PC-3 (cell line): ENCODE measurements at regions not wholly inside any gene's neighbourhood (a gene's known extent, or its start where the extent isn't known, plus 50 kb on each side); places are given as distances from the start of the nearest gene placed in this dataset.

Experiments
- ATAC-seq: fragments of 200-7000 bp; cut with Tn5 transposase; 2 replicates; pipeline ENCODE4 v1.9.1; 2020; ENCODE audit warnings: mild to moderate bottlenecking, moderate library complexity
- BruUV-seq: library from RNA; stranded (reverse); fragments of 400-500 nt; replicated peaks from 2 replicates; lab custom pipeline; 2021; lab: Mats Ljungman, UMichigan
- CTCF ChIA-PET: fragments of 300-600 bp; sonication (Branson Sonifier 250); formaldehyde crosslinking; loops from one replicate; lab custom pipeline; 2022; ENCODE audit warnings: antibody characterized with exemption; lab: Charles Lee
- POLR2A ChIA-PET: fragments of 300-600 bp; sonication (Branson Sonifier 250); formaldehyde crosslinking; loops from one replicate; lab custom pipeline; 2022; ENCODE audit warnings: antibody characterized with exemption; ENCODE audit not compliant: unreplicated experiment; lab: Charles Lee
- DNase-seq: peaks from one replicate; pipeline ENCODE4 v3.0.0-alpha.2; 2015
- H2AFZ ChIP-seq: fragments of 300-600 bp; sonication (generic); 2 replicates; pipeline ENCODE4 v1.6.0; 2016; ENCODE audit warnings: antibody characterized with exemption, low read length
- H3F3A ChIP-seq: fragments of 300-600 bp; sonication (generic); one replicate; pipeline ENCODE4 v1.6.0; 2017; ENCODE audit warnings: antibody characterized with exemption, low read length, control low read depth, mild to moderate bottlenecking; ENCODE audit not compliant: unreplicated experiment
- H3K27ac ChIP-seq: fragments of 300-600 bp; sonication (generic); 2 replicates; pipeline ENCODE4 v1.5.1; 2016; ENCODE audit warnings: mild to moderate bottlenecking, low read length
- H3K27me3 ChIP-seq: fragments of 300-600 bp; sonication (generic); 2 replicates; pipeline ENCODE4 v1.6.1; 2016; ENCODE audit warnings: low read length, mixed read lengths
- H3K36me3 ChIP-seq: fragments of 300-600 bp; sonication (generic); 2 replicates; pipeline ENCODE4 v1.6.1; 2016; ENCODE audit warnings: low read depth, mixed run types, low read length, mixed read lengths
- H3K4me1 ChIP-seq: fragments of 300-600 bp; sonication (generic); 2 replicates; pipeline ENCODE4 v1.5.1; 2016; ENCODE audit warnings: low read length; ENCODE audit not compliant: insufficient read depth
- H3K4me2 ChIP-seq: fragments of 300-600 bp; sonication (generic); 2 replicates; pipeline ENCODE4 v1.6.0; 2016; ENCODE audit warnings: low read length
- H3K4me3 ChIP-seq: fragments of 300-600 bp; sonication (generic); 2 replicates; pipeline ENCODE4 v1.5.1; 2016; ENCODE audit warnings: mild to moderate bottlenecking, low read length, mixed read lengths
- H3K79me2 ChIP-seq: fragments of 300-600 bp; sonication (generic); 2 replicates; pipeline ENCODE4 v1.6.1; 2017; ENCODE audit warnings: low read length, mixed read lengths
- H3K9ac ChIP-seq: fragments of 300-600 bp; sonication (generic); 2 replicates; pipeline ENCODE4 v1.6.0; 2016; ENCODE audit warnings: mild to moderate bottlenecking, low read length
- H3K9me2 ChIP-seq: fragments of 300-600 bp; sonication (generic); replicated peaks from 2 replicates; pipeline ENCODE4 v1.6.1; 2016; ENCODE audit warnings: mixed run types, low read length, mixed read lengths
- H3K9me3 ChIP-seq: fragments of 300-600 bp; sonication (generic); 2 replicates; pipeline ENCODE4 v1.6.1; 2016; ENCODE audit warnings: low read length, mixed read lengths
- H4K20me1 ChIP-seq: fragments of 300-600 bp; sonication (generic); 2 replicates; pipeline ENCODE4 v1.6.1; 2016; ENCODE audit warnings: low read length, mixed read lengths
- EZH2 ChIP-seq: fragments of 300-600 bp; sonication (generic); IDR thresholded peaks from one replicate; pipeline ENCODE4 v1.6.1; 2017; ENCODE audit warnings: antibody characterized with exemption, mild to moderate bottlenecking, low read length; ENCODE audit not compliant: unreplicated experiment
- EZH2phosphoT487 ChIP-seq: fragments of 300-600 bp; sonication (generic); IDR thresholded peaks from 2 replicates; pipeline ENCODE4 v1.6.1; 2018; ENCODE audit warnings: mild to moderate bottlenecking, antibody characterized with exemption, low read length, borderline replicate concordance
- intact Hi-C: fragments of 100-400 bp; cut with micrococcal nuclease; formaldehyde crosslinking; loops from 2 replicates; pipeline ENCODE4 v1.9.0; 2023
- TF ChIP-seq, protein P1 (sequence below): fragments of 300-600 bp; sonication (generic); conservative IDR thresholded peaks from 2 replicates; pipeline ENCODE4 v1.5.1; 2017; ENCODE audit warnings: antibody characterized with exemption, low read depth, mild to moderate bottlenecking, low read length

GRCh38 chr1:234538930-234539649, 60.1 kb upstream of the TARBP1 start:
- Histone ChIP-seq H3K27ac (no peak overlapping the region), H3K79me2 (no peaks in the 10 kb centered on the region), H3K9me2 (no peaks in the 10 kb centered on the region), H3K4me3 (no peak overlapping the region), H4K20me1 (no peaks in the 10 kb centered on the region), H3K4me1 (peaks cover 10% of the 10 kb centered on the region; the same call in 1 of the 2 replicates), H2AFZ (no peak overlapping the region), H3K9ac (no peak overlapping the region), H3F3A (no peaks in the 10 kb centered on the region), H3K4me2 (no peak overlapping the region), H3K9me3 (no peaks in the 10 kb centered on the region), H3K36me3 (no peaks in the 10 kb centered on the region), H3K27me3 (no peaks in the 10 kb centered on the region)
- intact Hi-C loops = no loop called here
- no peak for TF ChIP-seq EZH2
- ChIA-PET POLR2A (no interaction called here), CTCF (interaction anchor here (0.7 kb wide), 1 partner anchor 13 kb away, joined by 3 read pairs; no protein-coding TSS in a partner anchor)
- no TSS peak for BruUV-seq
- DNase-seq (no peak), ATAC-seq (no peak)

GRCh38 chr1:234538062-234538731, 59.2 kb upstream of the TARBP1 start:
- ChIA-PET CTCF (no interaction called here), POLR2A (no interaction called here)
- intact Hi-C loops = no loop called here
- Histone ChIP-seq H3K4me1 (peaks cover 13% of the 10 kb centered on the region), H3K9me2 (no peaks in the 10 kb centered on the region), H3K36me3 (no peaks in the 10 kb centered on the region), H2AFZ (no peak overlapping the region), H3K4me3 (no peak overlapping the region), H3F3A (no peaks in the 10 kb centered on the region), H4K20me1 (no peaks in the 10 kb centered on the region), H3K9me3 (no peaks in the 10 kb centered on the region), H3K27ac (no peak overlapping the region), H3K4me2 (no peak overlapping the region), H3K9ac (no peak overlapping the region), H3K79me2 (no peaks in the 10 kb centered on the region), H3K27me3 (no peaks in the 10 kb centered on the region)
- ATAC-seq = no peak
- no peak for DNase-seq
- TF ChIP-seq EZH2phosphoT487 (no peak), EZH2 (no peak)
- BruUV-seq = no TSS peak

DNA sequence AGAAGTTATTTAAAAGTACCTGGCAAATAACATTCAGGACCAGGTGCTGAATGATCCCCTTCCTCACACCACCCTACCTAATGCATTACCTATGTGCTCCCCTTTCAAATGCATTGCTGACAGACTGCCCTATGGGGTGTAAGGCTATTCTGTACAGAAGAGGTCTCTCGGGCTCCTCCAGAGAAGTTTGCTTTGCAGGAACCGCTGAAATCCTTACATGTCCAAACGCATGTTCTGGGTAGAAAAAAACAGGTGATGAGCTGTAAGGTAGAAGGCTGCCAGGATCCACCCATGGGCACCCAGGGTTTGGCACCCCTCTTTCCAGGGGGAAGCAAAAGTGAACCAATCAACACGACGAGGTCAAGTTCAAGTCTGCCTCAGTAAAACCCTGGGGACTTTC, 58.3 kb upstream of the TARBP1 start:
- no peak for DNase-seq
- intact Hi-C loops = no loop called here
- H3K9me2 ChIP-seq = no peaks in the 10 kb centered on the region
- no peak overlapping the region for H3K27ac ChIP-seq
- no peaks in the 10 kb centered on the region for H3K27me3 ChIP-seq
- no peak overlapping the region for H3K4me2 ChIP-seq
- H3K9ac ChIP-seq = no peak overlapping the region
- no peaks in the 10 kb centered on the region for H3F3A ChIP-seq
- ChIA-PET POLR2A (no interaction called here), CTCF (no interaction called here)
- no peak overlapping the region for H3K4me3 ChIP-seq
- H3K79me2 ChIP-seq = no peaks in the 10 kb centered on the region
- H3K36me3 ChIP-seq = no peaks in the 10 kb centered on the region
- no peak for ATAC-seq
- H2AFZ ChIP-seq = no peak overlapping the region
- BruUV-seq = no TSS peak
- H3K4me1 ChIP-seq = peaks cover 21% of the 10 kb centered on the region
- no peaks in the 10 kb centered on the region for H3K9me3 ChIP-seq
- TF ChIP-seq EZH2 (no peak), EZH2phosphoT487 (no peak)
- TF ChIP-seq, protein P1, sequence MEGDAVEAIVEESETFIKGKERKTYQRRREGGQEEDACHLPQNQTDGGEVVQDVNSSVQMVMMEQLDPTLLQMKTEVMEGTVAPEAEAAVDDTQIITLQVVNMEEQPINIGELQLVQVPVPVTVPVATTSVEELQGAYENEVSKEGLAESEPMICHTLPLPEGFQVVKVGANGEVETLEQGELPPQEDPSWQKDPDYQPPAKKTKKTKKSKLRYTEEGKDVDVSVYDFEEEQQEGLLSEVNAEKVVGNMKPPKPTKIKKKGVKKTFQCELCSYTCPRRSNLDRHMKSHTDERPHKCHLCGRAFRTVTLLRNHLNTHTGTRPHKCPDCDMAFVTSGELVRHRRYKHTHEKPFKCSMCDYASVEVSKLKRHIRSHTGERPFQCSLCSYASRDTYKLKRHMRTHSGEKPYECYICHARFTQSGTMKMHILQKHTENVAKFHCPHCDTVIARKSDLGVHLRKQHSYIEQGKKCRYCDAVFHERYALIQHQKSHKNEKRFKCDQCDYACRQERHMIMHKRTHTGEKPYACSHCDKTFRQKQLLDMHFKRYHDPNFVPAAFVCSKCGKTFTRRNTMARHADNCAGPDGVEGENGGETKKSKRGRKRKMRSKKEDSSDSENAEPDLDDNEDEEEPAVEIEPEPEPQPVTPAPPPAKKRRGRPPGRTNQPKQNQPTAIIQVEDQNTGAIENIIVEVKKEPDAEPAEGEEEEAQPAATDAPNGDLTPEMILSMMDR = no peak
- H4K20me1 ChIP-seq = no peaks in the 10 kb centered on the region
